Psoas muscle (tissue), 7 donors: ENCODE measurements at regions not wholly inside any gene's neighbourhood (a gene's known extent, or its start where the extent isn't known, plus 50 kb on each side); places are given as distances from the start of the nearest gene placed in this dataset.

Experiments used
- ATAC-seq, 4 donors: fragments of 200-7000 bp; cut with Tn5 transposase; one replicate each; pipeline ENCODE4 v1.9.1; 2020; ENCODE audit warnings: moderate library complexity in 3 of 4, mild to moderate bottlenecking in 2 of 4
- DNase-seq, 2 donors: peaks; one replicate each; pipeline ENCODE4 v3.0.0-alpha.2; 2020
- H3K27ac ChIP-seq: fragments of 200-600 bp; one replicate; pipeline ENCODE4 v1.8.0; 2022
- H3K27me3 ChIP-seq, 3 donors: fragments of 200-600 bp in 1 of 3; one replicate each; pipeline versions ENCODE4 v1.6.1 to v1.8.0; 2013 to 2022; ENCODE audit warnings: low read length in 2 of 3, mild to moderate bottlenecking in 2 of 3, moderate library complexity in 1 of 3; ENCODE audit not compliant: insufficient read depth in 3 of 3
- H3K36me3 ChIP-seq, 2 donors: fragments of 200-600 bp in 1 of 2; one replicate each; pipeline versions ENCODE4 v1.6.1 to v1.8.0; 2013 to 2022; ENCODE audit warnings: low read depth in 1 of 2, mild to moderate bottlenecking in 1 of 2, moderate library complexity in 1 of 2; ENCODE audit not compliant: insufficient read depth in 1 of 2
- H3K4me1 ChIP-seq: fragments of 200-600 bp; one replicate; pipeline ENCODE4 v1.8.0; 2022
- H3K4me3 ChIP-seq: fragments of 200-600 bp; one replicate; pipeline ENCODE4 v1.8.0; 2022; ENCODE audit warnings: mild to moderate bottlenecking
- H3K9me3 ChIP-seq: fragments of 200-600 bp; one replicate; pipeline ENCODE4 v1.8.0; 2022
- WGBS, 3 donors: extraction: QIAGEN DNeasy Blood & Tissue Kit; methylation state at CpG; one replicate each; pipeline versions ENCODE4 v1.1.6 to v1.1.7; 2013; 5-methylcytosine and 5-hydroxymethylcytosine counted together
- intact Hi-C, 2 donors: fragments of 100-400 bp; cut with DNase I; formaldehyde crosslinking; loops; one replicate each; pipeline versions ENCODE4 v1.11.0 to v1.14.2; 2022
- TF ChIP-seq, protein P1 (sequence below): fragments of 200-600 bp; IDR thresholded peaks from one replicate; pipeline ENCODE4 v1.8.0; 2022; ENCODE audit warnings: antibody characterized with exemption
- donor health status: healthy with polysubstance abuse.
- donor health status: DM: no; HTN: no; CAD: no; lungs with moderate emphysema.
- donor health status: Bipolar disorder and iron deficiency.
- donor health status: healthy.
- donor health status: DM: yes; HTN: yes; CAD: no.
- donor health status: DM: no; HTN: no; CAD: no.
- donor health status: DM: yes; HTN: yes; CAD: no.

DNA sequence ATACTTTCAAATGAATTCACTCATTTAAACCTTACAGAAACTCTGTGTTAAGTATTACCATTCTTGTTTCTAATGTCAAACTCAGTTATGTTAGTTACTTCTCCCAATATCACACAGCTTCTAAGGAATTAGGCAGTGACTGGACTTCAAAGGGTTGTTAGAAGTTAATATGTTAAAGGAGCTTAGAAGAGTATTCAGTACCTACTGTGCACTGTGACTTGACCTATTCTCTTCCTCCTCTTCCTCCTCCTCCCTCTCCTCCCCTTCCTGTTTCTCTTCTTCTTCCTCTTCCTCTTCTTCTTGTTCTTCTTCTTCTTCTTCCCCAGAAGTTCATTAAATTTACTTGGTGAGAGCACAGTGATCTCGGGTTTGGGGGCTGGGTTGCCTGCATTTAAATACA lies 325.6 kb upstream of the SLC35B3 start:
- no peak for DNase-seq
- intact Hi-C loops, result no loop called here
- Histone ChIP-seq H3K4me3 (no peak overlapping the region), H3K27ac (no peak overlapping the region), H3K27me3 (no peaks in the 10 kb centered on the region), H3K9me3 (no peaks in the 10 kb centered on the region), H3K4me1 (peaks cover 6% of the 10 kb centered on the region), H3K36me3 (no peaks in the 10 kb centered on the region)
- 50 to 88% (median 67%) methylated on average over 1 of the region's 1 CpG for WGBS, 3 donors
- ATAC-seq, result no peak
- TF ChIP-seq, protein P1, sequence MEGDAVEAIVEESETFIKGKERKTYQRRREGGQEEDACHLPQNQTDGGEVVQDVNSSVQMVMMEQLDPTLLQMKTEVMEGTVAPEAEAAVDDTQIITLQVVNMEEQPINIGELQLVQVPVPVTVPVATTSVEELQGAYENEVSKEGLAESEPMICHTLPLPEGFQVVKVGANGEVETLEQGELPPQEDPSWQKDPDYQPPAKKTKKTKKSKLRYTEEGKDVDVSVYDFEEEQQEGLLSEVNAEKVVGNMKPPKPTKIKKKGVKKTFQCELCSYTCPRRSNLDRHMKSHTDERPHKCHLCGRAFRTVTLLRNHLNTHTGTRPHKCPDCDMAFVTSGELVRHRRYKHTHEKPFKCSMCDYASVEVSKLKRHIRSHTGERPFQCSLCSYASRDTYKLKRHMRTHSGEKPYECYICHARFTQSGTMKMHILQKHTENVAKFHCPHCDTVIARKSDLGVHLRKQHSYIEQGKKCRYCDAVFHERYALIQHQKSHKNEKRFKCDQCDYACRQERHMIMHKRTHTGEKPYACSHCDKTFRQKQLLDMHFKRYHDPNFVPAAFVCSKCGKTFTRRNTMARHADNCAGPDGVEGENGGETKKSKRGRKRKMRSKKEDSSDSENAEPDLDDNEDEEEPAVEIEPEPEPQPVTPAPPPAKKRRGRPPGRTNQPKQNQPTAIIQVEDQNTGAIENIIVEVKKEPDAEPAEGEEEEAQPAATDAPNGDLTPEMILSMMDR, result no peak

DNA sequence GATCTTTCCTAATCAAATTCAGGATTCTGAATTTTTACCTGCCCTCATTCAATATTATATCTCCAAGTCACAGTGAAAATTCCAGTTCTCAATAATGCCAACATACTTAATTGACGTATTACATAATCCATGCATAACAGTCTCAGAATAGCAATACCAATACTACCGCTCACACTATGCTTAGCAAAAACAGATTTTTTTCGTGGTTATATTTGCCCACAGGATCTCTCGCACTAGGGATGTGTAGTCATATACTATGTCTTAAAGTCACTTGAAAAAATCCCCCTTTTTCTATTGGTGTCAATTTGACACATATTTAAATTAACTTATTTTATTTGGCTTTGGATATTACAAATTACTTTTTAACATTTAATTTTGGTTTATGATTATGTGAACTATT lies 323.1 kb upstream of the SLC35B3 start:
- TF ChIP-seq, protein P1, result no peak
- ATAC-seq (no peak), DNase-seq (no peak)
- H3K9me3 ChIP-seq, result no peaks in the 10 kb centered on the region
- H3K36me3 ChIP-seq, result no peaks in the 10 kb centered on the region
- H3K27ac ChIP-seq, result no peak overlapping the region
- H3K4me1 ChIP-seq, result no peaks in the 10 kb centered on the region
- intact Hi-C loops, result no loop called here
- H3K4me3 ChIP-seq, result no peak overlapping the region
- H3K27me3 ChIP-seq, result no peaks in the 10 kb centered on the region
- whole genome bisulfite sequencing, 3 donors, result 70 to 90% (median 75%) methylated on average over 4 of the region's 4 CpGs

DNA sequence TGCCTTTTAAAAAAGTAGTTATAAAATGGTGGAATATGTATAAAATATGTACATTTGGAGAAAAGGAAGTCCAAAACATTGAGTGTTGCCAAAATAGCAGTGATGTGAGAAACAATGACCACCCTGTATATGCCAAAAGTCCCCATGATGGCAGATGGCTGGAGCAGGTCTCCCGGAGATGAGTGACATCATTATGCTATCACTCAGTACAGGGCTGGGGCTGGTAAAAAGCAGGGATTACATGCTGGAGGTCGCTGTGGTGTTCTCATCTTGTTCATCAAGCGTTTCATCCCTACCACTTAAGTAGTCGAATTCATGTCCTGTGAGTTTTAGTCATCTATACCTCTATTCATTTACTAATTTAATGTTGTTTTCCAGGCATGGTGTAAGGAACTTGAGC lies 315.3 kb upstream of the SLC35B3 start:
- no peaks in the 10 kb centered on the region for H3K27me3 ChIP-seq
- no peak overlapping the region for H3K27ac ChIP-seq
- intact Hi-C loops, result no loop called here
- TF ChIP-seq, protein P1, result no peak
- no peak overlapping the region for H3K4me3 ChIP-seq
- 69 to 79% (median 74%) methylated on average over 4 of the region's 4 CpGs for WGBS, 3 donors
- no peaks in the 10 kb centered on the region for H3K36me3 ChIP-seq
- no peak for ATAC-seq
- DNase-seq, result no peak
- no peaks in the 10 kb centered on the region for H3K4me1 ChIP-seq
- no peaks in the 10 kb centered on the region for H3K9me3 ChIP-seq

GRCh38 chr6:8749465-8749864 lies 314.1 kb upstream of the SLC35B3 start:
- H3K4me1 ChIP-seq, result no peaks in the 10 kb centered on the region
- TF ChIP-seq, protein P1, result no peak
- intact Hi-C loops, result no loop called here
- WGBS, 3 donors, result 22 to 39% (median 24%) methylated on average over 1 of the region's 1 CpG
- no peaks in the 10 kb centered on the region for H3K27me3 ChIP-seq
- H3K27ac ChIP-seq, result no peak overlapping the region
- ATAC-seq (no peak), DNase-seq (no peak)
- H3K36me3 ChIP-seq, result no peaks in the 10 kb centered on the region
- no peak overlapping the region for H3K4me3 ChIP-seq
- H3K9me3 ChIP-seq, result no peaks in the 10 kb centered on the region

GRCh38 chr6:8743170-8743745 lies 307.9 kb upstream of the SLC35B3 start:
- no peaks in the 10 kb centered on the region for H3K36me3 ChIP-seq
- H3K4me1 ChIP-seq, result no peaks in the 10 kb centered on the region
- H3K27ac ChIP-seq, result no peak overlapping the region
- no peaks in the 10 kb centered on the region for H3K27me3 ChIP-seq
- ATAC-seq (no peak), DNase-seq (no peak)
- TF ChIP-seq, protein P1, result no peak
- WGBS, 3 donors, result 52 to 65% (median 57%) methylated on average over 5 of the region's 5 CpGs
- intact Hi-C loops, result no loop called here
- H3K9me3 ChIP-seq, result peaks cover 9% of the 10 kb centered on the region
- no peak overlapping the region for H3K4me3 ChIP-seq
